ENCODE measurements at regions not wholly inside any gene's neighbourhood (a gene's known extent, or its start where the extent isn't known, plus 50 kb on each side); places are given as distances from the start of the nearest gene placed in this dataset.

DNA sequence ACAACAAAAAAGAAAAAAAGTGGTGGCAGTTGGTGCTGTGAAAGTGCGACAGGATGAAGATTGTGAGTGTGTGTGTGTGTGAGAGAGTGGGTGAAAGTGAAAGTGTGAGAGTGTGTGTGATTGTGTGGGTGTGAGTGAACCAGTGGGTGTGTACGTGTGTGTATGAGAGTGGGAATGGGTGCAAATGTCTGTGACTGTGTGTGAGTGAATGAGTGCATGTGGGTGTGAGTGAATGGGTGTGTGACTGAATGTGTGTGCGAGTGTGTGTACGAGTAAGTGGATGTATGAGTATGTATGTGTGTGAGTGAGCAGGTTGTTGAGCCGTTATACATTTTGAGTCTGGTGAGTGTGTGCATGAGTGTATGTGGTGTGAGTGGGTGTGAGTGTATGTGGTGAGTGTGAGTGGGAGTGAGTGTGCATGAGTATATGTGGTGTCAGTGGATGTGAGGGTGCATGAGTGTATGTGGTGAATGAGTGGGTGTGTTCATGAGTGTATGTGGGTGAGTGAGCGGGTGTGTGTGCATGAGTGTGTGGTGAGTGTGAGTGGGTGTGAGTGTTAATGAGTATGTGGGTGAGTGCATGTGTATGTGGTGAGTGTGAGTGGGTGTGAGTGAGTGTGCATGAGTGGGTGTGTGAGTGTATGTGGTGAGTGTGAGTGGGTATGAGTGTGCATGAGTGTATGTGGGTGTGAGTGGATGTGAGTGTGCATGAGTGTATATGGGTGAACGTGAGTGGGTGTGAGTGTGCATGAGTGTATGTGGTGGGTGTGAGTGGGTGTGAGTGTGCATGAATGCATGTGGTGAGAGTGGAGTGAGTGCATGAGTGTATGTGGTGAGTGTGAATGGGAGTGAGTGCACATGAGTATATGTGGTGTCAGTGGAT lies 69.3 kb upstream of the HPCAL1 start:
- no peak overlapping the region for H3K27ac ChIP-seq
- no peaks in the 10 kb centered on the region for H3K36me3 ChIP-seq (replicated peaks in 1 of 2)
- H3K27me3 ChIP-seq, result no peaks in the 10 kb centered on the region
- no peaks in the 10 kb centered on the region for H3K9me3 ChIP-seq (replicated peaks in 1 of 3)
- WGBS, 4 donors, result 81 to 92% (median 88%) methylated on average over 7 of the region's 7 CpGs
- intact Hi-C loops (cut with DNase I), result no loop called here
- H3K4me1 ChIP-seq (replicated peaks in 1 of 2), result no peaks in the 10 kb centered on the region
- no peak for DNase-seq
- no peak overlapping the region for H3K4me3 ChIP-seq
- no peak for TF ChIP-seq CTCF (IDR thresholded peaks at IDR 0.05)

DNA sequence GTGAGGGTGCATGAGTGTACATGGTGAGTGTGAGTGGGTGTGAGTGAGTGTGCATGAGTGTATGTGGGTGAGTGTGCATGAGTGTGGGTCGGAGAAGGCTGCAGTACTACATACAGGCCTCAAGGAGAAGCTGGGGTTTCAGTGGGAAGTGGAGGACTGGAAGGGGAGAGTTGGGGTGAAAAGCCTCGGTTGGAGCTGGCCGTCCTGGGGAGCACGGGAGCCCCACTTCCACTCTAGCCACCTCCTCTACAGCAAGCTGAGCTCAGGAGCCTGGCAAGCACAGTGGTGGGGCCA lies 68.7 kb upstream of the HPCAL1 start:
- no peak for TF ChIP-seq CTCF (IDR thresholded peaks at IDR 0.05)
- TF ChIP-seq POLR2A (IDR thresholded peaks at IDR 0.05), result no peak
- WGBS, 4 donors, result 81 to 93% (median 92%) methylated on average over 4 of the region's 4 CpGs

GRCh38 chr2:10234409-10235094 lies 68.2 kb upstream of the HPCAL1 start:
- no peak for DNase-seq
- Histone ChIP-seq H3K9me3 (replicated peaks in 1 of 3) (no peaks in the 10 kb centered on the region), H3K27ac (no peak overlapping the region), H3K36me3 (replicated peaks in 1 of 2) (no peaks in the 10 kb centered on the region), H3K4me1 (replicated peaks in 1 of 2) (no peaks in the 10 kb centered on the region), H3K27me3 (no peaks in the 10 kb centered on the region), H3K4me3 (no peak overlapping the region)
- intact Hi-C loops (cut with DNase I), result no loop called here
- TF ChIP-seq CTCF (IDR thresholded peaks at IDR 0.05) (no peak), POLR2A (IDR thresholded peaks at IDR 0.05) (no peak)
- WGBS, 4 donors, result 69 to 73% (median 72%) methylated on average over 8 to 18 of the region's 18 CpGs

More for the DNA sequence above, 68.7 kb upstream of the HPCAL1 start:
- Histone ChIP-seq H3K27me3 (no peaks in the 10 kb centered on the region), H3K27ac (no peak overlapping the region), H3K36me3 (replicated peaks in 1 of 2) (no peaks in the 10 kb centered on the region), H3K9me3 (replicated peaks in 1 of 3) (no peaks in the 10 kb centered on the region), H3K4me1 (replicated peaks in 1 of 2) (no peaks in the 10 kb centered on the region), H3K4me3 (no peak overlapping the region)
- DNase-seq, result no peak
- intact Hi-C loops (cut with DNase I), result no loop called here

- 82 to 84% (median 83%) methylated on average over 19 to 26 of the region's 26 CpGs for WGBS, 4 donors
- intact Hi-C loops (cut with DNase I), result no loop called here
- Histone ChIP-seq H3K27me3 (no peaks in the 10 kb centered on the region), H3K27ac (no peak overlapping the region), H3K4me3 (no peak overlapping the region), H3K36me3 (replicated peaks in 1 of 2) (no peaks in the 10 kb centered on the region), H3K4me1 (replicated peaks in 1 of 2) (no peaks in the 10 kb centered on the region), H3K9me3 (replicated peaks in 1 of 3) (no peaks in the 10 kb centered on the region)
- no peak for DNase-seq
- no peak for TF ChIP-seq POLR2A (IDR thresholded peaks at IDR 0.05)
- no peak for TF ChIP-seq CTCF (IDR thresholded peaks at IDR 0.05)
Observed at GRCh38 chr2:10235099-10235908, 67.4 kb upstream of the HPCAL1 start.

Measured in adrenal gland (tissue), 9 donors.